ENCODE measurements at regions not wholly inside any gene's neighbourhood (a gene's known extent, or its start where the extent isn't known, plus 50 kb on each side); places are given as distances from the start of the nearest gene placed in this dataset.

- no peaks in the 10 kb centered on the region for H3K79me2 ChIP-seq (ENCODE audit: insufficient read depth, low read length)
- no peaks in the 10 kb centered on the region for H3F3A ChIP-seq (ENCODE audit: insufficient read depth)
- no peaks in the 10 kb centered on the region for H3K9me3 ChIP-seq (ENCODE audit: insufficient read depth, low read length)
- no peak overlapping the region for H3K4me2 ChIP-seq (ENCODE audit: low read depth, low read length, poor library complexity, severe bottlenecking)
- no peaks in the 10 kb centered on the region for H3K27me3 ChIP-seq (ENCODE audit: low read length)
- H4K20me1 ChIP-seq (ENCODE audit: low read depth, low read length), result no peaks in the 10 kb centered on the region
- no peak overlapping the region for H3K9ac ChIP-seq (ENCODE audit: low read length)
- TF ChIP-seq EZH2phosphoT487 (conservative IDR thresholded peaks at IDR 0.05; ENCODE audit: low read length), result no peak
- TF ChIP-seq CTCF (IDR thresholded peaks at IDR 0.05; ENCODE audit: insufficient read depth, low read length, poor library complexity, severe bottlenecking), result no peak
- no peak overlapping the region for H3K27ac ChIP-seq (ENCODE audit: low read depth, low read length)
- H3K36me3 ChIP-seq (ENCODE audit: low read length), result no peaks in the 10 kb centered on the region
- H3K9me2 ChIP-seq (replicated peaks; ENCODE audit: insufficient read depth, low read length), result no peaks in the 10 kb centered on the region
- H2AFZ ChIP-seq (ENCODE audit: low read depth, low read length, severe bottlenecking), result no peak overlapping the region
- H3K4me3 ChIP-seq (ENCODE audit: insufficient read depth, low read length, poor library complexity, severe bottlenecking), result no peak overlapping the region
Observed at GRCh38 chr6:104621396-104621795, 238.3 kb downstream of the HACE1 start.

- no peaks in the 10 kb centered on the region for H3K79me2 ChIP-seq (ENCODE audit: insufficient read depth, low read length)
- no peaks in the 10 kb centered on the region for H3K36me3 ChIP-seq (ENCODE audit: low read length)
- TF ChIP-seq EZH2phosphoT487 (conservative IDR thresholded peaks at IDR 0.05; ENCODE audit: low read length), result no peak
- TF ChIP-seq CTCF (IDR thresholded peaks at IDR 0.05; ENCODE audit: insufficient read depth, low read length, poor library complexity, severe bottlenecking), result no peak
- no peak overlapping the region for H3K4me2 ChIP-seq (ENCODE audit: low read depth, low read length, poor library complexity, severe bottlenecking)
- H3K9ac ChIP-seq (ENCODE audit: low read length), result no peak overlapping the region
- H3K9me2 ChIP-seq (replicated peaks; ENCODE audit: insufficient read depth, low read length), result no peaks in the 10 kb centered on the region
- no peaks in the 10 kb centered on the region for H3K9me3 ChIP-seq (ENCODE audit: insufficient read depth, low read length)
- H3K27ac ChIP-seq (ENCODE audit: low read depth, low read length), result no peak overlapping the region
- H3F3A ChIP-seq (ENCODE audit: insufficient read depth), result no peaks in the 10 kb centered on the region
- H4K20me1 ChIP-seq (ENCODE audit: low read depth, low read length), result no peaks in the 10 kb centered on the region
- no peak overlapping the region for H3K4me3 ChIP-seq (ENCODE audit: insufficient read depth, low read length, poor library complexity, severe bottlenecking)
- no peak overlapping the region for H2AFZ ChIP-seq (ENCODE audit: low read depth, low read length, severe bottlenecking)
- H3K27me3 ChIP-seq (ENCODE audit: low read length), result no peaks in the 10 kb centered on the region
Observed at GRCh38 chr6:104617591-104617990, 242.1 kb downstream of the HACE1 start.

GRCh38 chr6:104614394-104614793 is 245.3 kb downstream of the HACE1 start:
- H2AFZ ChIP-seq (ENCODE audit: low read depth, low read length, severe bottlenecking), result no peak overlapping the region
- no peaks in the 10 kb centered on the region for H4K20me1 ChIP-seq (ENCODE audit: low read depth, low read length)
- no peaks in the 10 kb centered on the region for H3K9me3 ChIP-seq (ENCODE audit: insufficient read depth, low read length)
- H3K9me2 ChIP-seq (replicated peaks; ENCODE audit: insufficient read depth, low read length), result no peaks in the 10 kb centered on the region
- H3K27ac ChIP-seq (ENCODE audit: low read depth, low read length), result no peak overlapping the region
- H3K9ac ChIP-seq (ENCODE audit: low read length), result no peak overlapping the region
- H3K36me3 ChIP-seq (ENCODE audit: low read length), result no peaks in the 10 kb centered on the region
- H3K79me2 ChIP-seq (ENCODE audit: insufficient read depth, low read length), result no peaks in the 10 kb centered on the region
- H3K4me2 ChIP-seq (ENCODE audit: low read depth, low read length, poor library complexity, severe bottlenecking), result no peak overlapping the region
- TF ChIP-seq CTCF (IDR thresholded peaks at IDR 0.05; ENCODE audit: insufficient read depth, low read length, poor library complexity, severe bottlenecking), result no peak
- TF ChIP-seq EZH2phosphoT487 (conservative IDR thresholded peaks at IDR 0.05; ENCODE audit: low read length), result no peak
- H3K27me3 ChIP-seq (ENCODE audit: low read length), result no peaks in the 10 kb centered on the region
- no peaks in the 10 kb centered on the region for H3F3A ChIP-seq (ENCODE audit: insufficient read depth)
- no peak overlapping the region for H3K4me3 ChIP-seq (ENCODE audit: insufficient read depth, low read length, poor library complexity, severe bottlenecking)
